Stomach (tissue), 8 donors: ENCODE measurements at regions not wholly inside any gene's neighbourhood (a gene's known extent, or its start where the extent isn't known, plus 50 kb on each side); places are given as distances from the start of the nearest gene placed in this dataset.

Experiments
- DNase-seq, 2 donors: peaks; one replicate each; pipeline versions ENCODE4 v3.0.0 to v3.0.0-alpha.2; 2013 to 2019
- H3K27ac ChIP-seq, 5 donors: fragments of 200-600 bp in 4 of 5; sonication (generic) in 4 of 5; one replicate each; pipeline ENCODE4 v1.5.1; 2013 to 2019; ENCODE audit warnings: mild to moderate bottlenecking in 1 of 5, moderate library complexity in 1 of 5
- H3K27me3 ChIP-seq, 3 donors: fragments of 200-600 bp; sonication (generic); one replicate each; pipeline ENCODE4 v1.5.1; 2017 to 2019; ENCODE audit warnings: mixed run types in 1 of 3
- H3K36me3 ChIP-seq, 4 donors: fragments of 200-600 bp; sonication (generic); 1 replicate in 3 of 4; 2 replicates in 1 of 4; pipeline ENCODE4 v1.5.1; 2016 to 2019
- H3K4me1 ChIP-seq, 4 donors: fragments of 200-600 bp; sonication (generic); one replicate each; pipeline ENCODE4 v1.5.1; 2016 to 2019
- H3K4me3 ChIP-seq, 4 donors: fragments of 200-600 bp; sonication (generic) in 3 of 4; one replicate each; pipeline ENCODE4 v1.5.1; 2016 to 2019; ENCODE audit warnings: mild to moderate bottlenecking in 1 of 4
- H3K9me3 ChIP-seq, 4 donors: fragments of 200-600 bp; sonication (generic); one replicate each; pipeline ENCODE4 v1.5.1; 2016 to 2019
- CTCF ChIP-seq, 7 experiments: fragments of 450-650 bp in 4 of 7; fragments of 200-600 bp in 3 of 7; sonication (generic) in 3 of 7; IDR thresholded peaks; one replicate each; pipeline ENCODE4 v1.5.1; 2016 to 2019; ENCODE audit warnings: antibody characterized with exemption in 7 of 7, control low read depth in 2 of 7, mild to moderate bottlenecking in 1 of 7
- EP300 ChIP-seq: sonication (generic); formaldehyde crosslinking; IDR thresholded peaks from one replicate; pipeline ENCODE4 v1.6.1; 2017; ENCODE audit warnings: antibody characterized with exemption
- POLR2A ChIP-seq, 4 donors: fragments of 450-650 bp; IDR thresholded peaks; one replicate each; pipeline ENCODE4 v1.6.1; 2016; ENCODE audit warnings: antibody characterized with exemption in 4 of 4, control low read depth in 2 of 4, mild to moderate bottlenecking in 1 of 4, moderate library complexity in 1 of 4
- POLR2AphosphoS5 ChIP-seq, 3 donors: sonication (generic); formaldehyde crosslinking; IDR thresholded peaks; one replicate each; pipeline ENCODE4 v1.6.1; 2016; ENCODE audit warnings: antibody characterized with exemption in 3 of 3
- WGBS, 5 donors: extraction: QIAGEN DNeasy Blood & Tissue Kit in 3 of 5; methylation state at CpG; one replicate each; pipeline versions ENCODE4 v1.1.5 to v1.1.7; 2013 to 2018; 5-methylcytosine and 5-hydroxymethylcytosine counted together
- intact Hi-C: fragments of 100-400 bp; cut with DNase I; formaldehyde crosslinking; loops from one replicate; pipeline ENCODE4 v1.15.1; 2023; ENCODE audit warnings: low total_unique reads
- donor health status: healthy with polysubstance abuse.
- donor health status: Bipolar disorder and iron deficiency.
- donor health status: healthy.

- intact Hi-C loops = no loop called here
- WGBS, 5 donors = 76 to 86% (median 84%) methylated on average over 8 of the region's 8 CpGs
These were observed 76.7 kb upstream of the LPP start for GRCh38 chr3:188077160-188077799.

GRCh38 chr3:188080091-188080490, 73.9 kb upstream of the LPP start:
- Histone ChIP-seq H3K36me3 (no peaks in the 10 kb centered on the region), H3K27ac (no peak overlapping the region), H3K9me3 (no peaks in the 10 kb centered on the region), H3K4me1 (peaks cover 0 to 6% (median 3%) of the 10 kb centered on the region in 4 donors), H3K4me3 (no peak overlapping the region), H3K27me3 (no peaks in the 10 kb centered on the region)
- intact Hi-C loops = no loop called here
- 89 to 99% (median 98%) methylated on average over 2 of the region's 2 CpGs for WGBS, 5 donors
- no peak for DNase-seq
- no peak for TF ChIP-seq POLR2A (IDR thresholded peaks at IDR 0.05)
- no peak for TF ChIP-seq CTCF (IDR thresholded peaks at IDR 0.05)
- TF ChIP-seq POLR2AphosphoS5 (IDR thresholded peaks at IDR 0.05) = no peak
- no peak for TF ChIP-seq EP300

More at GRCh38 chr3:188077160-188077799, 76.7 kb upstream of the LPP start:
- Histone ChIP-seq H3K27ac (peak overlapping the region in 4 of 5 donors; percentile 19 to 70 (median 38)), H3K4me1 (peaks cover 0 to 6% (median 3%) of the 10 kb centered on the region in 4 donors), H3K27me3 (no peaks in the 10 kb centered on the region), H3K36me3 (no peaks in the 10 kb centered on the region), H3K4me3 (no peak overlapping the region), H3K9me3 (no peaks in the 10 kb centered on the region)
- TF ChIP-seq POLR2AphosphoS5 (IDR thresholded peaks at IDR 0.05) (peak; percentile 48 to 70 (median 55)), CTCF (IDR thresholded peaks at IDR 0.05) (no peak), EP300 (peak; percentile 56), POLR2A (IDR thresholded peaks at IDR 0.05) (no peak)
- no peak for DNase-seq

- Histone ChIP-seq H3K4me3 (no peak overlapping the region), H3K27ac (peak overlapping the region in 2 of 5 donors; percentile 44 to 61), H3K36me3 (no peaks in the 10 kb centered on the region), H3K27me3 (no peaks in the 10 kb centered on the region), H3K9me3 (no peaks in the 10 kb centered on the region), H3K4me1 (peaks cover 0 to 6% (median 0%) of the 10 kb centered on the region in 4 donors)
- peak in 1 of 2 donors; percentile 62 for DNase-seq
- TF ChIP-seq POLR2A (IDR thresholded peaks at IDR 0.05) (no peak), POLR2AphosphoS5 (IDR thresholded peaks at IDR 0.05) (peak in 1 of 3 donors; percentile 24)
- 45 to 88% (median 46%) methylated on average over 2 of the region's 2 CpGs for WGBS, 5 donors
- intact Hi-C loops = no loop called here
These were observed 71.9 kb upstream of the LPP start for GRCh38 chr3:188082031-188082430.

GRCh38 chr3:188082450-188082849, 71.5 kb upstream of the LPP start:
- intact Hi-C loops = no loop called here
- Histone ChIP-seq H3K36me3 (no peaks in the 10 kb centered on the region), H3K27ac (peak overlapping the region in 1 of 5 donors; percentile 61), H3K4me3 (no peak overlapping the region), H3K9me3 (no peaks in the 10 kb centered on the region), H3K27me3 (no peaks in the 10 kb centered on the region), H3K4me1 (peaks cover 0 to 6% (median 0%) of the 10 kb centered on the region in 4 donors)
- no peak for DNase-seq
- TF ChIP-seq POLR2A (IDR thresholded peaks at IDR 0.05) = no peak
- WGBS, 5 donors = 72 to 86% (median 80%) methylated on average over 1 of the region's 1 CpG

DNA sequence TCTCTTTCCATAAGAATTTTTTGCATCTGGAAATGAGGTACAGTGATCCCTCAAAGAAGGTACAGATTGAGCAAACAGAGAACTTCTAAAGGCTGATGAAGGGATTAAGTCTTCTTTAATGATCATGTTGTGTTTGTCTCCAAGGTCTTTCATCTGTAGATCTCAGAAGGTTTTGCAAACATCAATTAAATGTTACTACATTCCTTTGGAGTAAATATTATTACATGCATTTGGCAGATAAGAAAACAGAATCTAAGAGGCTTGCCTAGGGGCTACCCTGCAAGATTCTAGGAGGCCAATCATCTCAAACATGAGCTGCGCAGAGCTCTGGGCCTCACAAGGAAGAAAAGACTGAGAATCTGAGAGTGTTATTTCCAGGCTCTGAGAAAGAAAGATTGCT, 70.9 kb upstream of the LPP start:
- TF ChIP-seq POLR2A (IDR thresholded peaks at IDR 0.05) = no peak
- Histone ChIP-seq H3K27ac (no peak overlapping the region), H3K27me3 (no peaks in the 10 kb centered on the region), H3K4me1 (peaks cover 0 to 6% (median 0%) of the 10 kb centered on the region in 4 donors), H3K9me3 (no peaks in the 10 kb centered on the region), H3K4me3 (no peak overlapping the region), H3K36me3 (no peaks in the 10 kb centered on the region)
- no peak for DNase-seq
- WGBS, 5 donors = 85 to 96% (median 94%) methylated on average over 1 of the region's 1 CpG
- intact Hi-C loops = no loop called here
